Caki2 (cell line): ENCODE measurements at regions not wholly inside any gene's neighbourhood (a gene's known extent, or its start where the extent isn't known, plus 50 kb on each side); places are given as distances from the start of the nearest gene placed in this dataset.

ENCODE experiments used
- DNase-seq: peaks from one replicate; pipeline ENCODE4 v3.0.0-alpha.2; 2015; ENCODE audit warnings: low read depth
- in situ Hi-C: cut with HindIII; loops from 2 replicates; pipeline ENCODE4 v1.10.0; 2016; ENCODE audit warnings: low sequenced_read_pairs, low pct_unique_long_range_greater_than_20kb, mixed read lengths

DNA sequence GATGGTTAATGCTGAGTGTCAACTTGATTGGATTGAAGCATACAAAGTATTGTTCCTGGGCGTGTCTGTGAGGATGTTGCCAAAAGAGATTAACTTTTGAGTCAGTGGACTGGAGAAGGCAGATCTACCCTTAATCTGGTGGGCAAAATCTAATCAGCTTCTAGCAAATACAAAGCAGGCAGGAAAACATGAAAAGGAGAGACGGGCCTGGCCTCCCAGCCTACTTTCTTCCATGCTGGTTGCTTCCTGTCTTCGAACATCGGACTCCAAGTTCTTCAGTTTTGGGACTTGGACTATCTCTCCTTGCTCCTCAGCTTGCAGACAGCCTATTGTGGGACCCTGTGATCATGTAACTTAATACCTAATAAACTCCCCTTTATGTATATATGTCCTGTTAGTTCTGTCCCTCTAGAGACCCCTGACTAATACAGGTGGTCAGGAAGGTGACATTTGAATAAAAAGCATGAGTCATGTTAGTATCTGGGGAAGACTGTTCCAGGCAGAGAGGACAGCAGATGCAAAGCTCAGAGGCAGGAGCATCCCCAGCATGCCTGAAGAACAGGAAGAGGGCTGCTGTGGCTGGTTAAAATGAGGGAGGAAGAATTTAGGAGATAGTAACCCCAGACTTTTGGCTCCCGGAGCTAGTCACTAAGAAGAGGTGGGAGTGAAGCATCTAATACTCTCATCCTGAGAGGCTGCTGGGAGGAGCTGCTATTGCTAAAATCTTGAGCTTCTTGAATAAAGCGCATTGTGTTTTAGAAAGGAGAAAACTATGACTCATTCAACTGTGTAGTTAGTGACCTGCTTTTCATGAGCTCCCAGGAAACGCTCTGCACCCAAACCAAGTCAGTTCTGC is 207.4 kb upstream of the HES1 start:
- no peak for DNase-seq
- in situ Hi-C loops, result no loop called here

GRCh38 chr3:193929373-193929772 is 206.6 kb upstream of the HES1 start:
- in situ Hi-C loops, result no loop called here
- DNase-seq, result no peak

DNA sequence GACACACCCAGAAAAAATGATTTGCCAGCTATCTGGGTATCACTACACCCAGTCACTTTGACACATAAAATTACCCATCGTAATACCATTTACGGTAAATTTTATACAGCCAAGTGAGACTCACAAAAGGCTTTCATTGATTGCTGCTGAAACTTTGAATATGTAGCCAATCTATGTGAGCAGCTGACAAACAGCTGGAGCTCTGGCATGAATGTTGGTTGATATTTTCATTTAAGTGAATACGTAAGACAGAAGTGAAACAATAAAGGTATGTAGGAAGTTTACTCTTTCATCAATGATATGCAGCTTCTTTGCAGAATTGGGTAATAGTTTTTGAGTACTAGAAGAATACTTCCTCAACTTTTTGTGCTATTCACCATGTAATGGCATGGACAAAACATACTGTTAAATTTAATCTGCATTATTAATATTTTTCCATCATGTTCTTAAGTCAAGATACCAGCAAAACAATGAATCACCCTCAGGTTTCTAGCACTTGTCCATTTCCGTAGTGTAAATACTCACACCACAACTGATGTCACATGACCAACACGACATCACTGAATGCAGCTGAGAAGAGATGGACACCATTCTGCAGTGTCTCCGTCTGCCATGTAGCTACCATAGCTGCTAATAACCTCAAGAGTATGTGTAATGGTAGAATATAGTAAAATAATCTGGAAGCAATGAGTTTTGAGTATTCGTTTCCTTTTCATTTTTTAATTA is 205.9 kb upstream of the HES1 start:
- no peak for DNase-seq
- in situ Hi-C loops, result no loop called here

DNA sequence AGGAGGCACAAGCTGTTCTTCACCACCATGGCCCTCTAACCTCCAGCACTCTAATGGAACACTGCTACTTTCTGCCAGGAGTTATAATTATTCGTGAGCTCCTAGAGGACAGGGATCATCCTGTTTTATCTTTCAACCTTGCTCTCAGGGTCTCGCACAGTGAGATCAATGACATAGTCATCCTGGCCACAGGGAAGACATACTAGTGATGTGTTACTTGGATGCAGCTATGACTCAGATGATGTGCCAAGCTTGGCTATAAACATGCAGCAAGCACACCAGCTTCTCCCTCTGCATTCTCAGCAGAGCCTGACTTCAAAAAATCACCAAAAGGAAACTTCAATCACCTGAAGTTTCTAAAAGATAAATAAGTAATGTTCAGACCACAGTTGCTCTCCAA is 203.8 kb upstream of the HES1 start:
- DNase-seq, result no peak
- in situ Hi-C loops, result no loop called here

GRCh38 chr3:193932576-193932975 is 203.4 kb upstream of the HES1 start:
- in situ Hi-C loops, result no loop called here
- DNase-seq, result no peak

GRCh38 chr3:193933451-193933850 is 202.5 kb upstream of the HES1 start:
- DNase-seq, result no peak
- in situ Hi-C loops, result no loop called here

GRCh38 chr3:193935916-193936315 is 200.0 kb upstream of the HES1 start:
- in situ Hi-C loops, result no loop called here
- DNase-seq, result no peak

DNA sequence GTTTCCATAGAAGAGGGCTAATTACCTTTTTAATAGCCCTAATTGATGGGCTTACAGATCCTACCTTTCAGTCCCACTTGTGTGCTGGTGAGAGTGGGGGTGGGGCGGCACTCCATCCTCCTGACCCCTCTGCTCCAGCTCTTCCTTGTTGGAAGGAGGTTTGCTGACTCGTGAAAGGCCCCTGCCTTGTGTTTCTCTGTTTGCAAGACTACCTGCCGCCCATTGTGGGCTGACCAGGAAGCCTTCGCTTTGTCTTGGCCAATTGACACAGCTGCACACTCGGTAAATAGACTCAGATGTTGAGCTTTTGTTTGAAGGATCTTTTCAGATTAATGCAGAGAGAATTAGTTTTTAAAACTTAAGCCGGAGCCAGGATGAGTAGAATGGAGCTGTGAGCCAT is 197.3 kb upstream of the HES1 start:
- DNase-seq, result no peak
- in situ Hi-C loops, result no loop called here

DNA sequence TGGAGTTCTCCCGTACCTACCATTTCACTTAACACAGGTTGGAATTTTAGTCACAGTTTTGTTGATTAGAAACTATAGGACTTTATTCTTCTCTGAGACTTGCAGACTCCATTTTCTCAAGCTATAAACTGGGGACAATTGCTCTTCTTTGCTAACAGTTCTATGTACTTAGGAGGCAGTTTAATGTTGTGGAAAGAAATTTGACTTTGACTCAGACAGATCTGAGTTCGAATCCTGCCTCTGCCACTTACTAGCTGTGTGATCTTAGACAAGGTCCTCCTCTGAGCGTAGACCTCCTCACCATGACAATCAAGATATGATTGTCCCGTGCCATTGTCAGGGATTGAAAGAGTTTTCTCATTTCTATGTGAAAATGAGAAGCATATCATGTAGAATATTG is 196.4 kb upstream of the HES1 start:
- in situ Hi-C loops, result no loop called here

GRCh38 chr3:193940526-193940925 is 195.4 kb upstream of the HES1 start:
- DNase-seq, result no peak
- in situ Hi-C loops, result no loop called here

More for the DNA sequence above, 196.4 kb upstream of the HES1 start:
- DNase-seq, result no peak

DNA sequence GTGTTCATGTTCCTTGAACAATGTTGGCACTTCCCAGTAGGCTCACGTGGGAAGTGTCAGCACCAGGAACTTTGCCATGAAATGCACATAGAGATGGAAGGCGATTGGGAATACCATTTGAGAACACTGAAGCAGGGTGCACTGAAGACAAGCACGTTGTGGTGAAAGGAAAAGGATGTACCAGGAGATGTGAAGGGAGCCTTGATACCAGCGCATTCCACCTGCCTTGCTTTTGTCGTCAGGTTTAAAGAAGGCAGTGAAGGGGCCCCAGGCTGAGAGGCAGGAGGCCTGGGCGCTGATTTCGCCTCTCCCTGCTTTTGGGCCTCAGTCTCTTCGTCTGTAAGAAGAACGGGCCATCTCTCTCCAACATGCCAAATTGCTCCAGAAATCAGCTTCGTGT is 194.5 kb upstream of the HES1 start:
- no peak for DNase-seq
- in situ Hi-C loops, result no loop called here

GRCh38 chr3:193942516-193943055 is 193.4 kb upstream of the HES1 start:
- in situ Hi-C loops, result no loop called here
- peak; percentile 12 for DNase-seq

- no peak for DNase-seq
- in situ Hi-C loops, result no loop called here
Observed at GRCh38 chr3:193943200-193943599, 192.7 kb upstream of the HES1 start.

DNA sequence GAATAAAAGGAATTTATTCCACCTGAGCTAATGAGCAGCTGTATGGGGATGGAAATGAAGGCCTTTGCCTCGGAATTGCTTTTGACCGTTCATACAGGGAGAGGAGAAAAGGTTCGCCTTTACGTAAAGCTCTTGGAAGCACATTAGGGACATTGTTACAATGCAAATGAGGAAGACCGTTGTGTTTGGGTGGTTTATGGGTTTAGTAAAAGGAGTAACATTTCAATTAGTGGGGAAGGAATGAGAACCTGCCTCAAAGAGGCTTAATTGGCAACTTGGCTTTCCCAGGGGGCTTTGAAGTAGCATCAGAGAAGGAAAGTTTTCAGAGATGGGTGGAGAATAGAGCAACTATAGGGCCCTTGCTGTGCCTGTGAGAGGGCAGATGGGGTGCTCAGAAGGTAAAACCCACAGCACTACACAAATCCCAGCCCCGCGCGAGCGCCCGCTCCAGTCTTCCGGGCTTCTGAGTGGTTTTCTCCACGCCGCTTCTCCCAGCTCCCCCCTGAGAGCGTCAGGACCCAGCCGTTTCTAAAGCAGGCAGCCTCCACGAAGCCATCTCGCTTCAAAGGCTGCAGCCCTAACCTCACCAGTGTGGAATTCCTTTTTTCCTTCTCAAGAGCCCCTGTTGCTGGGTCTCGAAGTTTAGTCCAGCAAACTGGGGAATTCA is 192.0 kb upstream of the HES1 start:
- no peak for DNase-seq
- in situ Hi-C loops, result no loop called here

DNA sequence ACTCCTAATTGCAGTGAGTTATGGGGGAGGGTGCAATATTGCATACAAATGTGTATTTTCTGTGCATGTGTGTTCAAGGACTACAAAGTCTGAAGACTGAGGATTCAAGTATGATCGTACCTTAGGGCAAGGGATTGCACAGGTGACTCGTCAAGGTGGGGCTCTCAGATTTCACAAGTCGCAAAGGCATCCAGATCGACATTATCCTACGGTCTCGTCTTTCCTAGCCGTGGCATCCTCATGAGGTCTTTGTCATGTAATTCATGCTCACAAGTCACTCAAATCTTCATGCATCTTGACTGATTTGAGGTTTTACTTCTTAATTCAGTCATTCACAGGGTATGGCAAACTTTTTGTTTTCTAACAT is 191.4 kb upstream of the HES1 start:
- in situ Hi-C loops, result no loop called here
- DNase-seq, result no peak

DNA sequence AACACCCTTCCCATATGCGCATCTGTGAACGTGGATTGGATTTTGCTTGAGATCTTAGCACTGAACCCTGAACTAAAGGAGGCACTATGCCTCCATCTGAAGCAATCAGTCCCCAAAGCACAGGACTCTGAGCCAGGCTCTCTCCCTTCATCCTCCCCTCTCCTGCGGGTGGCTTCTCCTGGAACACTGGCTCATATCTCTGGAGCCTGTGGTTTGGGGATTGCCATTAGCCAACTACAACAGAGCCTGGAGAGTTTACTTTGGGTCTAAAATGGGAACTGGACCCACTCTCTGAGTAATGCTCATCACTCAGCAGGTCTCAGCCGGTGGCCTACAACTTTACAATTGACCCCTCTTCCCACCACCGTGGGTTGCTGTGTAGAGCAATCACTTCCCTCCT is 190.8 kb upstream of the HES1 start:
- DNase-seq, result no peak
- in situ Hi-C loops, result no loop called here

DNA sequence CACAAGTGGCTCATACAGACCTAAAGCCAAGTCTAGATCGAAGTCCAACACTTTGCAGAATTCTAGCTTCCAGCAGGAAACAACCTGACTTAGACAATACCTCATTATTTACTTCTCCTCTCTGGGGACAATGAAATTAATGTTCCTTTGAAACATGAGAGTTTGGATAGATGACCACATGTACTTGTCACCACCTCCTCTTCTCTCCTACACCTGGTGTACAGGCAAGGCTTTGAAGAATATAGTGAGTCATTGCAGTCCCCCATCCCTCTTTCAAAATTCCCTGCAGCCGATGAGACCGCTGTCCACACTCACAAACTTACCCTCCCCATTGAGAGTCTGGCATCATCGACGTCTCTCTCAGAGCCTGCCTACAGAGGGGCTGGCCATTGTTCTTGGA is 189.0 kb upstream of the HES1 start:
- in situ Hi-C loops, result no loop called here
- DNase-seq, result no peak

GRCh38 chr3:193947596-193947995 is 188.4 kb upstream of the HES1 start:
- no peak for DNase-seq
- in situ Hi-C loops, result no loop called here

DNA sequence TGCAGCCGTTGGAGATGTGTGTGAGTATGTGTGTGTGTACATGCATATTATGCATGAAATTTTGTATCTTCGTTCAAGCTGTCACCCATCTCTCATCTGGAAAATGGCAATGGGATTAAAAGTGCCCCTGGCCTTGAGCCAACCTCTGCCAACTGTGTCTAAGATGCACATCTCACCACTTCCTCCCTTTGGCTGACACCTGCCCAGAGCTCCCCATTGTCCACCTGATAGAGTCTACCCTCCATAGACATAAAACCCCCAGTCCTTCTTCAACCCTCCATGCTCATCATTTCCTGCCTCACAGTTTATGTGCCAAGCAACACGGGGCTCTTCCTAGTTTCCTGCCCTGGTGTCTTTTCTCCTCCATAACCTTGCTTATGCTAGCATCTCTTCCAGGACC is 187.5 kb upstream of the HES1 start:
- DNase-seq, result no peak
- in situ Hi-C loops, result no loop called here
